ENCODE measurements at regions not wholly inside any gene's neighbourhood (a gene's known extent, or its start where the extent isn't known, plus 50 kb on each side); places are given as distances from the start of the nearest gene placed in this dataset.
"Not testable (repeated sequence)": the region's sequence is repeated elsewhere in the genome, so short reads cannot be mapped to it uniquely, and the experiment has no call there.

- peak; percentile 71 for DNase-seq
Measured at GRCh38 chr7:81333004-81333403, 414.2 kb upstream of the SEMA3C start.

- no peak for DNase-seq
Measured at GRCh38 chr7:81331061-81332018, 412.5 kb upstream of the SEMA3C start.

GRCh38 chr7:81330108-81330507 is 411.3 kb upstream of the SEMA3C start:
- DNase-seq = no peak

GRCh38 chr7:81327468-81328266 is 408.8 kb upstream of the SEMA3C start:
- DNase-seq = no peak

- DNase-seq = no peak
Measured at GRCh38 chr7:81321949-81322348, 403.1 kb upstream of the SEMA3C start.

- DNase-seq = no peak
Measured at GRCh38 chr7:81317741-81318140, 398.9 kb upstream of the SEMA3C start.

GRCh38 chr7:81308643-81309322 is 389.9 kb upstream of the SEMA3C start:
- peak; percentile 24 for DNase-seq

- no peak for DNase-seq
Measured at GRCh38 chr7:81301815-81302214, 383.0 kb upstream of the SEMA3C start.

GRCh38 chr7:81300753-81301152 is 381.9 kb upstream of the SEMA3C start:
- no peak for DNase-seq

GRCh38 chr7:81299711-81300110 is 380.9 kb upstream of the SEMA3C start:
- no peak for DNase-seq

- DNase-seq = peak; percentile 98
Measured at GRCh38 chr7:81298951-81299666, 380.3 kb upstream of the SEMA3C start.

- no peak for DNase-seq
Measured at GRCh38 chr7:81297317-81297716, 378.5 kb upstream of the SEMA3C start.

GRCh38 chr7:81296726-81297125 is 377.9 kb upstream of the SEMA3C start:
- no peak for DNase-seq

GRCh38 chr7:81294897-81295515 is 376.2 kb upstream of the SEMA3C start:
- DNase-seq = no peak

GRCh38 chr7:81293806-81294205 is 375.0 kb upstream of the SEMA3C start:
- DNase-seq = no peak

- DNase-seq = not testable (repeated sequence)
Measured at GRCh38 chr7:81286754-81287153, 367.9 kb upstream of the SEMA3C start.

- DNase-seq = peak; percentile 67
Measured at GRCh38 chr7:81285142-81285871, 366.5 kb upstream of the SEMA3C start.

- DNase-seq = peak; percentile 74
Measured at GRCh38 chr7:81284576-81284975, 365.7 kb upstream of the SEMA3C start.

GRCh38 chr7:81280531-81280930 is 361.7 kb upstream of the SEMA3C start:
- DNase-seq = no peak

- no peak for DNase-seq
Measured at GRCh38 chr7:81277691-81278090, 358.8 kb upstream of the SEMA3C start.

Data from HCEC 1CT (cell line).